NT2/D1 (cell line): ENCODE measurements at regions not wholly inside any gene's neighbourhood (a gene's known extent, or its start where the extent isn't known, plus 50 kb on each side); places are given as distances from the start of the nearest gene placed in this dataset.

Experiments
- SUZ12 ChIP-seq: IDR thresholded peaks from 2 replicates; pipeline ENCODE4 v1.6.1; 2011; ENCODE audit not compliant: insufficient read length, insufficient read depth; ENCODE audit errors: extremely low read depth
- YY1 ChIP-seq: IDR thresholded peaks from 2 replicates; pipeline ENCODE4 v1.6.1; 2011; ENCODE audit not compliant: insufficient read length, insufficient read depth
- ZNF274 ChIP-seq: IDR thresholded peaks from 2 replicates; pipeline ENCODE4 v1.6.1; 2011; ENCODE audit warnings: mild to moderate bottlenecking, low read depth, low read length

- TF ChIP-seq ZNF274, result no peak
- TF ChIP-seq YY1, result no peak
- TF ChIP-seq SUZ12, result no peak
Measured at GRCh38 chr9:7545371-7546165, 254.0 kb downstream of the DMAC1 start.
